HEK293T (cell line): ENCODE measurements at regions not wholly inside any gene's neighbourhood (a gene's known extent, or its start where the extent isn't known, plus 50 kb on each side); places are given as distances from the start of the nearest gene placed in this dataset.

Experiments
- CTCF ChIA-PET: fragments of 350-600 bp; formaldehyde crosslinking; extraction: SDS; loops from one replicate; lab custom pipeline; 2021; ENCODE audit warnings: antibody characterized with exemption, inconsistent platforms; lab: Yijun Ruan, JAX
- POLR2A ChIA-PET: fragments of 350-600 bp; formaldehyde crosslinking; extraction: SDS; loops from one replicate; lab custom pipeline; 2020; ENCODE audit warnings: antibody characterized with exemption, inconsistent platforms; lab: Yijun Ruan, JAX
- DNase-seq: peaks from one replicate; pipeline ENCODE4 v3.0.0; 2012; ENCODE audit warnings: mixed read lengths; ENCODE audit errors: extremely low spot score
- ARNT ChIP-seq: fragments of 450-650 bp; IDR thresholded peaks from 2 replicates; pipeline ENCODE4 v1.6.1; 2017; ENCODE audit warnings: mild to moderate bottlenecking
- BHLHE40 ChIP-seq: fragments of 450-650 bp; IDR thresholded peaks from 2 replicates; pipeline ENCODE4 v1.6.1; 2016; ENCODE audit warnings: mild to moderate bottlenecking, moderate library complexity, borderline replicate concordance
- CTBP1 ChIP-seq: fragments of 450-650 bp; IDR thresholded peaks from 2 replicates; pipeline ENCODE4 v1.6.1; 2016; ENCODE audit warnings: borderline replicate concordance
- ELF4 ChIP-seq: fragments of 450-650 bp; IDR thresholded peaks from 2 replicates; pipeline ENCODE4 v1.6.1; 2017; ENCODE audit warnings: antibody characterized with exemption
- FOXA1 ChIP-seq: fragments of 450-650 bp; IDR thresholded peaks from 2 replicates; pipeline ENCODE4 v1.6.1; 2016; ENCODE audit warnings: mild to moderate bottlenecking
- FOXK2 ChIP-seq: fragments of 450-650 bp; IDR thresholded peaks from 2 replicates; pipeline ENCODE4 v1.6.1; 2016; ENCODE audit warnings: mild to moderate bottlenecking
- FOXM1 ChIP-seq: fragments of 450-650 bp; IDR thresholded peaks from 2 replicates; pipeline ENCODE4 v1.6.1; 2017; ENCODE audit warnings: mild to moderate bottlenecking, borderline replicate concordance
- HDGF ChIP-seq: fragments of 450-650 bp; IDR thresholded peaks from 2 replicates; pipeline ENCODE4 v1.6.1; 2017; ENCODE audit warnings: antibody characterized with exemption, borderline replicate concordance
- L3MBTL2 ChIP-seq: fragments of 450-650 bp; conservative IDR thresholded peaks from 2 replicates; pipeline ENCODE4 v1.6.1; 2016; ENCODE audit warnings: mild to moderate bottlenecking
- LEF1 ChIP-seq: fragments of 450-650 bp; IDR thresholded peaks from 2 replicates; pipeline ENCODE4 v1.6.1; 2017; ENCODE audit warnings: mild to moderate bottlenecking, borderline replicate concordance
- NFRKB ChIP-seq: fragments of 450-650 bp; IDR thresholded peaks from 2 replicates; pipeline ENCODE4 v1.6.1; 2016; ENCODE audit warnings: mild to moderate bottlenecking, moderate library complexity
- SP1 ChIP-seq: fragments of 450-650 bp; IDR thresholded peaks from 2 replicates; pipeline ENCODE4 v1.6.1; 2017
- SUZ12 ChIP-seq: fragments of 450-650 bp; IDR thresholded peaks from 2 replicates; pipeline ENCODE4 v1.6.1; 2016; ENCODE audit warnings: mild to moderate bottlenecking
- TARDBP ChIP-seq: fragments of 450-650 bp; IDR thresholded peaks from 2 replicates; pipeline ENCODE4 v1.6.1; 2016
- ZNF384 ChIP-seq: fragments of 450-650 bp; IDR thresholded peaks from 2 replicates; pipeline ENCODE4 v1.6.1; 2016
- TF ChIP-seq, protein P1 (sequence below): fragments of 450-650 bp; IDR thresholded peaks from 2 replicates; pipeline ENCODE4 v1.6.1; 2016

DNA sequence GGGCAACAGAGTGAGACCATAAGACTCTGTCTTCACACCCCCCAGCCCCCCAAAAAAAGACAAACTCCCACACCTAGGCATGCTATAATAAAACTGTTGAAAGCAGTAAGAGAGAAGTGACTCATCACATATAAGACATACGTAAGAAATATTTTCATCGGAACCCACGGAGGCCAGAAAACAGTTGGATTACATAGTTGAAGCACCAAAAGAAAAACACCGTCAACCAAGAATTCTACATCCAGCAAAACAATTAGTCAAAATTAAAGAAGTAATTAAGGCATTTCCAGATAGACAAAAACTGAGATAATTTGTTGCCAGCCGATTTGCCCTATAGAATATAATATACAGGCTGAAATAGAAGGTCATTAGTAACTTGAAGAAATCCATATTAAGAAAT lies 128.7 kb downstream of the VAPA start:
- CTCF ChIA-PET: no interaction called here
- TF ChIP-seq FOXK2 (no peak), ARNT (no peak), ELF4 (no peak), L3MBTL2 (no peak), FOXM1 (no peak), FOXA1 (no peak), ZNF384 (no peak), HDGF (no peak), NFRKB (no peak), BHLHE40 (no peak)
- TF ChIP-seq, protein P1, sequence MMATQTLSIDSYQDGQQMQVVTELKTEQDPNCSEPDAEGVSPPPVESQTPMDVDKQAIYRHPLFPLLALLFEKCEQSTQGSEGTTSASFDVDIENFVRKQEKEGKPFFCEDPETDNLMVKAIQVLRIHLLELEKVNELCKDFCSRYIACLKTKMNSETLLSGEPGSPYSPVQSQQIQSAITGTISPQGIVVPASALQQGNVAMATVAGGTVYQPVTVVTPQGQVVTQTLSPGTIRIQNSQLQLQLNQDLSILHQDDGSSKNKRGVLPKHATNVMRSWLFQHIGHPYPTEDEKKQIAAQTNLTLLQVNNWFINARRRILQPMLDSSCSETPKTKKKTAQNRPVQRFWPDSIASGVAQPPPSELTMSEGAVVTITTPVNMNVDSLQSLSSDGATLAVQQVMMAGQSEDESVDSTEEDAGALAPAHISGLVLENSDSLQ: no peak
- no peak for DNase-seq
- POLR2A ChIA-PET: no interaction called here

DNA sequence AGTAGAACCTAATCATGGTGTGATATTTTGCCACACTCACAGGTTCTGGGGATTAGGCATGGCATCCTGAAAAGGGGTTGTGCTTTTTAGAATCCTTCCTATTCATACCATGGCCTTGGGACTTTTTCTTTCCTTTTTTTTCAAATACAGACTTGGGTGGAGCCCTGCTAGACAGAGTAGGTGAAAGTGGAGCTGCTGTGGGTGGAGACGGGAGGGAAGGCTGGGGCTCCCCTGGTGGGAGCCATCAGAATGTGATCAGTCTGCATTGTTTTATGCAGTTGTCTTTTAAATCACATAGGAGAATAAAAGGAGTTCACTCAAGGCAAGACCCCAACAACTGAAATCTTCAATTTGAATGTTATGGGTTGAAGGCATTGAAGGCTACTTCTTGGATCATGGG lies 130.2 kb downstream of the VAPA start:
- TF ChIP-seq, protein P1: no peak
- TF ChIP-seq FOXK2 (no peak), CTBP1 (no peak), ZNF384 (no peak), ELF4 (no peak), SUZ12 (no peak), BHLHE40 (no peak), SP1 (no peak)
- CTCF ChIA-PET: no interaction called here
- DNase-seq: no peak
- POLR2A ChIA-PET: no interaction called here

DNA sequence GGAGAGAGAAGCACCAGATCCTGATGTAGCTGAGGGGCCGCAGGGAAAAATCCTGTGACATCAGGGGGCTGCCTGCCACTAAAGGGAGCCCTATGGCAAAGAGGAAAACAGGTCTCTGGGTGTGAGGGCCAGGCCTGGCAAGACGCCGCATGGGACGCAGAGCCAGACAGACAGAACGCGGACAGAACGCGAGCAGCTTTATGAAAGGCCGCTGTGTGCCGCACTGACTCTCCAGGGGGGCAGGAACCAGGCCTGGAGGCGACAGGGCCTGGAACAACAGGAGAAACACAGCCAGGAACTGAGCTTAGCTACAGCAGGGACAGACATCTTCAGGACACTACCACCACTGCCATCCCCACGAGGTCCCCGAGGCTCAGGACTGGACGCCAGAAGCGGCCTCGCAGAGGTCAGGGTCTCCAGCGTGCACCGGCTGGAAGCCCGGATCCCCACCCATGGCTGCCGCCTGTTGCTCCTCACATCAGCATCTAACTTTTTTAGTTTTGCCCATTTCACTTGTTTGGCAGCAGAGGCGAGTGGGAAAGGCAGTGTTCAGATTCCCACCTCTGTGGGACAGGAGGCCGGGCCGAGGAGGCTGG lies 131.6 kb downstream of the VAPA start:
- CTCF ChIA-PET: no interaction called here
- POLR2A ChIA-PET: no interaction called here
- DNase-seq: no peak
- TF ChIP-seq FOXK2 (no peak), HDGF (no peak), SP1 (no peak), ARNT (no peak), FOXA1 (no peak), BHLHE40 (no peak), CTBP1 (no peak), L3MBTL2 (no peak), LEF1 (no peak), ZNF384 (no peak), NFRKB (no peak), SUZ12 (no peak), ELF4 (no peak), TARDBP (no peak)
- TF ChIP-seq, protein P1: no peak

DNA sequence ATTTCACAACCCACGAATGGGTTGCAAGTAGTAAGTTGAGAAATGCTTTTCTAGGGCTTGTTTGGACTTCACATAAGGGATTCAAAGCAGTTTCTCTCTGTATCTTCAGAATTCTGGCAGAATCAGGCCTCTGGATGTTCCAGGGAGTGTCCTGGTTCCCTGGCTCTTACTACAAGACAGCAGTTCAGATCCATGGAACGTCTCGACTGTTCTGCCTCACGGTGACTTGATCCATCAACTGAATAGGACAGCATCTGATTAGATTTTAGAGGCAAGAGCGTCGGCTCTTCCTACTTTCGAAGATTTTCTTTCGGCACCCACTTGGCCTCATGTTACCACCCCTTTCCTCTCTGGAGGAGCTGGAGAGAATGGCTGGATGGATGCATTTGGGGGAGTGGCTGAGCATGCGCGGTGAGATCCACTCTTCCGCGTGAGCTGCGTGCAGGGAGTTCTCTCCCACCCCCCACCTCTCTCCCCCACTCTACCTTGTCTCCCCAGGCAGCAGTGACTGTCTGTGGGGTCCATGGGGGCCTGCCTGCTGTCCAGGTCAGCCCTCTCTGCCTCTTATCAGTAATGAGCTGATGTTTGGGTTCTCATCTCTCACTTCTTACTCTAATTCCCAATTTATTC lies 132.5 kb downstream of the VAPA start:
- ChIA-PET CTCF (no interaction called here), POLR2A (no interaction called here)
- TF ChIP-seq SP1 (no peak), HDGF (no peak), L3MBTL2 (no peak), NFRKB (no peak), ARNT (no peak), TARDBP (no peak), ELF4 (no peak), SUZ12 (no peak), FOXA1 (no peak), FOXM1 (no peak), FOXK2 (no peak), BHLHE40 (no peak)
- DNase-seq: no peak

DNA sequence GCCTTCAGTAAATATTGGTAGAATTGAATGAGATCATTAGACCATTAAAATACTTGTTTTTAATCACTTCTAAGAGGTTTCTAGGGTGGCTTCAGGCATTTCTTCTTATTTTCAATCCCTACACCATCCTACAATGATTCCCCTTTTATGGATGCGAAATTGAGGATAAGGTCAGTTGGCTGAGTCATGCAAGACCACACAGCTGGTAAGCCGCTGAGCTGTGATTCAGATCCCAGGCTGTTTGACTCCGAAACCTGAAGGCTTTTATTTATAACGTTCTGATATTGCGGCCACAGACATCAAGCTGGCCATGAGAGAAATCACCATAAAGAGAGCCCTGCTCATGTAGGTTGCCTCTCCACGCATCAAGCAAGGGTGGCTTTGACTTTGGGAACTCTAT lies 133.4 kb downstream of the VAPA start:
- CTCF ChIA-PET: no interaction called here
- no peak for TF ChIP-seq ELF4
- TF ChIP-seq TARDBP: no peak
- TF ChIP-seq SP1: no peak

DNA sequence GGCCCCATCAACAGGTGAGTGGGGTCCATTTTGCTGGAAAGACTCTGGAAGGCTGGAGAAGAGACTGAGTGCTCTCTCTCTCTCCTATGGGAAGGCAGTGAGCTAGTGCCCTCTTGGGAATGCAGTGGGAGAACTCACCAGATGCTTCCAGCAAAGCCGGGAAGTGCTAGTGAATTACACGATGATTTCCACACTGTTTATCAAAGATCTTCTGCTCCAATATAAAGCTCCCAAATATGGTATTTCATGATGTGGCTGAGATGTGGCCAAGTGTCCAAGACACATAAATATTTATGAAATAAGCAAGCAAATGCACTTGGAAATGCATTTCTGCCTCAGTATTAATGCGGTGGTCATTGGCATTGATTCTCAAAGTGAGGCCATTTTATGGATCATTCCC lies 135.9 kb downstream of the VAPA start:
- ChIA-PET CTCF (no interaction called here), POLR2A (no interaction called here)
- DNase-seq: no peak
- no peak for TF ChIP-seq FOXK2
- no peak for TF ChIP-seq ZNF384
- TF ChIP-seq BHLHE40: no peak
- TF ChIP-seq, protein P1: no peak
- TF ChIP-seq CTBP1: no peak
- TF ChIP-seq SUZ12: no peak
- TF ChIP-seq ARNT: no peak
- no peak for TF ChIP-seq FOXM1
- TF ChIP-seq SP1: no peak
- no peak for TF ChIP-seq HDGF
- TF ChIP-seq NFRKB: no peak
- TF ChIP-seq L3MBTL2: no peak

More for the DNA sequence above, 133.4 kb downstream of the VAPA start:
- DNase-seq: no peak
- POLR2A ChIA-PET: no interaction called here
